GM12878 (cell line): ENCODE measurements at regions not wholly inside any gene's neighbourhood (a gene's known extent, or its start where the extent isn't known, plus 50 kb on each side); places are given as distances from the start of the nearest gene placed in this dataset.

Source experiments
- ATAC-seq: fragments of 200-7000 bp; cut with Tn5 transposase; 3 replicates; pipeline ENCODE4 v1.9.1; 2020; ENCODE audit warnings: mild to moderate bottlenecking, moderate library complexity
- BruUV-seq: library from RNA; stranded (reverse); fragments of 400-500 nt; replicated peaks from 2 replicates; lab custom pipeline; 2021; lab: Mats Ljungman, UMichigan
- CTCF ChIA-PET: fragments of 300-600 bp; sonication (Branson Sonifier 250); formaldehyde crosslinking; extraction: SDS; loops from one replicate; lab custom pipeline; 2021; ENCODE audit warnings: inconsistent platforms; lab: Yijun Ruan, JAX
- POLR2A ChIA-PET: fragments of 350-600 bp; formaldehyde crosslinking; extraction: SDS; loops from one replicate; lab custom pipeline; 2021; ENCODE audit warnings: inconsistent platforms; lab: Charles Lee
- RAD21 ChIA-PET: fragments of 300-600 bp; sonication (Branson Sonifier 250); formaldehyde crosslinking; loops from one replicate; lab custom pipeline; 2023; ENCODE audit warnings: antibody characterized with exemption; ENCODE audit not compliant: unreplicated experiment; lab: Charles Lee
- SMC1A ChIA-PET: fragments of 300-600 bp; sonication (Branson Sonifier 250); formaldehyde crosslinking; loops from one replicate; lab custom pipeline; 2023; ENCODE audit not compliant: unreplicated experiment, uncharacterized antibody; lab: Charles Lee
- DNase-seq: peaks from one replicate; pipeline ENCODE4 v3.0.0-alpha.2; 2011; ENCODE audit warnings: low read depth, low spot score
- FAIRE-seq: peaks from 3 replicates; lab custom pipeline; 2011; peaks lifted over from hg19 to GRCh38; lab: Jason Lieb, UNC
- H2AFZ ChIP-seq: 2 replicates; pipeline ENCODE4 v1.6.0; 2011; ENCODE audit warnings: low read depth, low read length, control low read depth; ENCODE audit not compliant: control insufficient read depth
- H3K27ac ChIP-seq: 2 replicates; pipeline ENCODE4 v1.5.1; 2011; ENCODE audit warnings: control low read depth; ENCODE audit not compliant: control insufficient read depth, insufficient read depth
- H3K27me3 ChIP-seq, 2 experiments: replicated peaks in 1 of 2; 2 replicates each; pipeline versions ENCODE4 v1.6.0 to v1.6.1; 2011; ENCODE audit warnings: low read length in 1 of 2; ENCODE audit not compliant: control insufficient read depth in 2 of 2, insufficient read depth in 2 of 2
- H3K36me3 ChIP-seq, 2 experiments: 2 replicates each; pipeline ENCODE4 v1.5.1; 2011; ENCODE audit warnings: low read length in 1 of 2; ENCODE audit not compliant: control insufficient read depth in 2 of 2, insufficient read depth in 2 of 2
- H3K4me1 ChIP-seq: 2 replicates; pipeline ENCODE4 v1.6.1; 2011; ENCODE audit warnings: mild to moderate bottlenecking, low read length, moderate library complexity, mixed read lengths; ENCODE audit not compliant: control insufficient read depth, insufficient read depth
- H3K4me2 ChIP-seq: 2 replicates; pipeline ENCODE4 v1.6.0; 2011; ENCODE audit warnings: control low read depth; ENCODE audit not compliant: control insufficient read depth, insufficient read depth
- H3K4me3 ChIP-seq: fragments of 200-600 bp; sonication (generic); 2 replicates; pipeline ENCODE4 v1.5.1; 2016
- H3K79me2 ChIP-seq: 2 replicates; pipeline ENCODE4 v1.6.0; 2011; ENCODE audit warnings: low read length; ENCODE audit not compliant: control insufficient read depth, insufficient read depth
- H3K9ac ChIP-seq: 2 replicates; pipeline ENCODE4 v1.8.0; 2011; ENCODE audit warnings: low read length, control low read depth, mixed read lengths; ENCODE audit not compliant: control insufficient read depth, insufficient read depth
- H3K9me3 ChIP-seq: replicated peaks from 3 replicates; pipeline ENCODE4 v1.5.1; 2011; ENCODE audit warnings: mild to moderate bottlenecking, low read length; ENCODE audit not compliant: control insufficient read depth, insufficient read depth
- H4K20me1 ChIP-seq: 2 replicates; pipeline ENCODE4 v1.6.0; 2011; ENCODE audit not compliant: control insufficient read depth, insufficient read depth
- CREM ChIP-seq: IDR thresholded peaks from 2 replicates; pipeline ENCODE4 v1.6.1; 2014; ENCODE audit warnings: antibody characterized with exemption, low read depth
- FOXM1 ChIP-seq: IDR thresholded peaks from 2 replicates; pipeline ENCODE4 v1.6.1; 2012; ENCODE audit warnings: low read depth, mild to moderate bottlenecking, inconsistent platforms, low read length, moderate library complexity
- HCFC1 ChIP-seq: fragments of 150-350 bp; IDR thresholded peaks from 2 replicates; pipeline ENCODE4 v1.6.1; 2014; ENCODE audit warnings: low read length
- HDGF ChIP-seq: fragments of 450-650 bp; IDR thresholded peaks from 2 replicates; pipeline ENCODE4 v1.6.1; 2016; ENCODE audit warnings: antibody characterized with exemption
- LARP7 ChIP-seq: fragments of 450-650 bp; IDR thresholded peaks from 2 replicates; pipeline ENCODE4 v1.6.1; 2017; ENCODE audit warnings: mild to moderate bottlenecking
- MYB ChIP-seq: fragments of 150-350 bp; IDR thresholded peaks from 2 replicates; pipeline ENCODE4 v1.6.1; 2014; ENCODE audit warnings: mild to moderate bottlenecking, low read depth, low read length, borderline replicate concordance
- NR2C1 ChIP-seq: fragments of 450-650 bp; IDR thresholded peaks from 2 replicates; pipeline ENCODE4 v1.6.1; 2017; ENCODE audit warnings: antibody characterized with exemption, mild to moderate bottlenecking, moderate library complexity
- PML ChIP-seq: IDR thresholded peaks from 2 replicates; pipeline ENCODE4 v1.6.1; 2012; ENCODE audit warnings: low read length, inconsistent platforms
- RAD51 ChIP-seq: fragments of 450-650 bp; IDR thresholded peaks from 2 replicates; pipeline ENCODE4 v1.6.1; 2016; ENCODE audit warnings: moderate library complexity, mild to moderate bottlenecking, inconsistent platforms
- RB1 ChIP-seq: fragments of 450-650 bp; formaldehyde crosslinking; IDR thresholded peaks from 2 replicates; pipeline ENCODE4 v1.6.1; 2017; ENCODE audit warnings: mild to moderate bottlenecking, borderline replicate concordance
- RUNX3 ChIP-seq: IDR thresholded peaks from 2 replicates; pipeline ENCODE4 v1.6.1; 2012; ENCODE audit warnings: low read length, inconsistent platforms
- SREBF2 ChIP-seq: IDR thresholded peaks from 2 replicates; pipeline ENCODE4 v1.6.1; 2012; ENCODE audit warnings: mild to moderate bottlenecking, low read length
- STAT1 ChIP-seq: fragments of 450-650 bp; conservative IDR thresholded peaks from 2 replicates; pipeline ENCODE4 v1.6.1; 2014; ENCODE audit warnings: antibody characterized with exemption, mild to moderate bottlenecking
- ZNF622 ChIP-seq: fragments of 450-650 bp; IDR thresholded peaks from 2 replicates; pipeline ENCODE4 v1.6.1; 2017; ENCODE audit warnings: mild to moderate bottlenecking, inconsistent platforms
- WGBS: methylation state at CpG from one replicate; pipeline ENCODE4 v1.1.6; 2016; ENCODE audit warnings: low lambda C conversion rate; ENCODE audit not compliant: insufficient replicate concordance, insufficient coverage; ENCODE audit errors: missing lambda C conversion rate; 5-methylcytosine and 5-hydroxymethylcytosine counted together
- in situ Hi-C: fragments of 300-500 bp; cut with MboI; formaldehyde crosslinking; loops from 9 replicates; pipeline ENCODE4 v1.14.3; 2018; ENCODE audit warnings: mixed read lengths
- intact Hi-C: fragments of 100-400 bp; cut with micrococcal nuclease; formaldehyde crosslinking; loops from one replicate; pipeline ENCODE4 v1.14.2; 2022; ENCODE audit not compliant: unreplicated experiment
- TF ChIP-seq, protein P1 (sequence below): fragments of 450-650 bp; IDR thresholded peaks from 2 replicates; pipeline ENCODE4 v1.6.1; 2017; ENCODE audit warnings: antibody characterized with exemption, mild to moderate bottlenecking, moderate library complexity
- TF ChIP-seq, protein P2 (sequence below): IDR thresholded peaks from 2 replicates; pipeline ENCODE4 v1.6.1; 2011; ENCODE audit warnings: low read depth, mild to moderate bottlenecking, low read length, moderate library complexity, borderline replicate concordance; ENCODE audit errors: extremely low read depth

DNA sequence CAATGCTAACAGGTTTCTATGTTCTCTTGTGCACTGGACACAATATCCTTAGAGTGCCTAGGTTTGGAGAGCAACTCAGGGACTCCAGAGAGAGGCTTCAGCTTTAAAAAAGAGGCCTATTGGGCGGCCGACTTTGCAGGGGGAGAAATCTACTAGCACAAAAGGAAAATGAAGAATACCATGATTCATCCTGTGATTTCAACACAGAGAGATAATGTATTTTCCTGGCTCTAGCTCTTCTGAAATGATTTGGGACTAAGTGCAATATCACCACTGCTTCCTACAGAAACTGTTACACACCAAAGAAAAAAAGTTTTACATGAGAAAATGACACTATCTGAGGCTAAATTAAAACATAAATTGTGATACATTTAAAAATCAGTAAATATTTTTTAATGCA is 146.1 kb upstream of the TSLP start:
- DNase-seq: no peak
- Histone ChIP-seq H3K4me1 (no peaks in the 10 kb centered on the region), H3K27me3 (no peaks in the 10 kb centered on the region), H3K4me2 (no peak overlapping the region), H3K79me2 (no peaks in the 10 kb centered on the region), H3K9ac (no peak overlapping the region), H3K9me3 (no peaks in the 10 kb centered on the region), H4K20me1 (no peaks in the 10 kb centered on the region), H3K4me3 (no peak overlapping the region), H3K27ac (no peak overlapping the region), H2AFZ (no peak overlapping the region), H3K36me3 (no peaks in the 10 kb centered on the region)
- SMC1A ChIA-PET: no interaction called here
- ATAC-seq: no peak
- in situ Hi-C loops (no loop called here), intact Hi-C loops (no loop called here)
- RAD21 ChIA-PET: no interaction called here
- no peak for FAIRE-seq
- TF ChIP-seq RUNX3 (no peak), LARP7 (no peak), CREM (no peak), NR2C1 (no peak), ZNF622 (no peak), FOXM1 (no peak), RB1 (no peak), SREBF2 (no peak)
- 64% methylated on average over 2 of the region's 2 CpGs for WGBS
- CTCF ChIA-PET: no interaction called here
- BruUV-seq: no TSS peak
- POLR2A ChIA-PET: no interaction called here

DNA sequence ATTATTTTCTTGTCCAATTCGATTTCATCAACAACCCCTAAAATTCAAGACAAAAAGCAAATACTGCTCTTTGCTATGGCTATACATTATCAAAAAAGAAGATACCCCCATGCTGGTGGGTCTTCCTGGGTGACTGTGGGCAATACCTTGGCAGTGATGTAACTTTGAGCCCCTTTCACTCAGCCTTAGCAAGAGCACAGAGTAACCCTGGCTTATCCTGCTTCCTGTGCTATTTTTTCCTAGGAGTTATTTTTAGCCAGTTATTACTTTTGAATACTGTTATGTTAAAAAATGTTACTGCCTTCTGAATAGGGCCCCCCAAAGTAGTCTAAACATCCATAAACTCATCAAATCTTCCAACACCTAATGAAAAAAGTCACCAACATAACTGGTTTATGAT is 145.6 kb upstream of the TSLP start:
- RAD21 ChIA-PET: no interaction called here
- 0% methylated on average over 1 of the region's 1 CpG for WGBS
- ATAC-seq: no peak

More for the DNA sequence above, 145.6 kb upstream of the TSLP start:
- POLR2A ChIA-PET: no interaction called here
- no peak overlapping the region for H3K27ac ChIP-seq
- H3K9me3 ChIP-seq: no peaks in the 10 kb centered on the region
- H3K4me3 ChIP-seq: no peak overlapping the region
- SMC1A ChIA-PET: no interaction called here
- H2AFZ ChIP-seq: no peak overlapping the region
- FAIRE-seq (no peak), DNase-seq (no peak)
- in situ Hi-C loops: no loop called here
- TF ChIP-seq STAT1 (no peak), MYB (no peak), RAD51 (no peak), HDGF (no peak), HCFC1 (no peak), PML (no peak)
- TF ChIP-seq, protein P1, sequence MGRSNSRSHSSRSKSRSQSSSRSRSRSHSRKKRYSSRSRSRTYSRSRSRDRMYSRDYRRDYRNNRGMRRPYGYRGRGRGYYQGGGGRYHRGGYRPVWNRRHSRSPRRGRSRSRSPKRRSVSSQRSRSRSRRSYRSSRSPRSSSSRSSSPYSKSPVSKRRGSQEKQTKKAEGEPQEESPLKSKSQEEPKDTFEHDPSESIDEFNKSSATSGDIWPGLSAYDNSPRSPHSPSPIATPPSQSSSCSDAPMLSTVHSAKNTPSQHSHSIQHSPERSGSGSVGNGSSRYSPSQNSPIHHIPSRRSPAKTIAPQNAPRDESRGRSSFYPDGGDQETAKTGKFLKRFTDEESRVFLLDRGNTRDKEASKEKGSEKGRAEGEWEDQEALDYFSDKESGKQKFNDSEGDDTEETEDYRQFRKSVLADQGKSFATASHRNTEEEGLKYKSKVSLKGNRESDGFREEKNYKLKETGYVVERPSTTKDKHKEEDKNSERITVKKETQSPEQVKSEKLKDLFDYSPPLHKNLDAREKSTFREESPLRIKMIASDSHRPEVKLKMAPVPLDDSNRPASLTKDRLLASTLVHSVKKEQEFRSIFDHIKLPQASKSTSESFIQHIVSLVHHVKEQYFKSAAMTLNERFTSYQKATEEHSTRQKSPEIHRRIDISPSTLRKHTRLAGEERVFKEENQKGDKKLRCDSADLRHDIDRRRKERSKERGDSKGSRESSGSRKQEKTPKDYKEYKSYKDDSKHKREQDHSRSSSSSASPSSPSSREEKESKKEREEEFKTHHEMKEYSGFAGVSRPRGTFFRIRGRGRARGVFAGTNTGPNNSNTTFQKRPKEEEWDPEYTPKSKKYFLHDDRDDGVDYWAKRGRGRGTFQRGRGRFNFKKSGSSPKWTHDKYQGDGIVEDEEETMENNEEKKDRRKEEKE: no peak
- TF ChIP-seq, protein P2, sequence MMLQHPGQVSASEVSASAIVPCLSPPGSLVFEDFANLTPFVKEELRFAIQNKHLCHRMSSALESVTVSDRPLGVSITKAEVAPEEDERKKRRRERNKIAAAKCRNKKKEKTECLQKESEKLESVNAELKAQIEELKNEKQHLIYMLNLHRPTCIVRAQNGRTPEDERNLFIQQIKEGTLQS: no peak
- CTCF ChIA-PET: no interaction called here
- no TSS peak for BruUV-seq
- intact Hi-C loops: no loop called here
- no peaks in the 10 kb centered on the region for H3K4me1 ChIP-seq
- H3K79me2 ChIP-seq: no peaks in the 10 kb centered on the region
- H3K36me3 ChIP-seq: no peaks in the 10 kb centered on the region
- H3K27me3 ChIP-seq: no peaks in the 10 kb centered on the region
- no peaks in the 10 kb centered on the region for H4K20me1 ChIP-seq
- no peak overlapping the region for H3K4me2 ChIP-seq
- no peak overlapping the region for H3K9ac ChIP-seq
